Sigmoid colon (tissue), 6 donors: ENCODE measurements at regions not wholly inside any gene's neighbourhood (a gene's known extent, or its start where the extent isn't known, plus 50 kb on each side); places are given as distances from the start of the nearest gene placed in this dataset.

ENCODE experiments used
- DNase-seq: peaks from one replicate; pipeline ENCODE4 v3.0.0-alpha.2; 2019
- H3K27ac ChIP-seq, 4 donors: fragments of 200-600 bp; sonication (generic); one replicate each; pipeline ENCODE4 v1.5.1; 2016 to 2019; ENCODE audit warnings: mild to moderate bottlenecking in 1 of 4
- H3K27me3 ChIP-seq, 3 donors: fragments of 200-600 bp; sonication (generic); one replicate each; pipeline ENCODE4 v1.5.1; 2019; ENCODE audit warnings: mild to moderate bottlenecking in 1 of 3
- H3K36me3 ChIP-seq, 4 donors: fragments of 200-600 bp; sonication (generic); one replicate each; pipeline ENCODE4 v1.5.1; 2016 to 2019
- H3K4me1 ChIP-seq, 4 donors: fragments of 200-600 bp; sonication (generic); one replicate each; pipeline ENCODE4 v1.5.1; 2017 to 2019
- H3K4me3 ChIP-seq, 4 donors: fragments of 200-600 bp; sonication (generic); one replicate each; pipeline ENCODE4 v1.5.1; 2017 to 2019; ENCODE audit warnings: mild to moderate bottlenecking in 2 of 4, moderate library complexity in 1 of 4
- H3K9me3 ChIP-seq, 4 donors: fragments of 200-600 bp in 3 of 4; sonication (generic) in 3 of 4; one replicate each; pipeline versions ENCODE4 v1.5.1 to v1.6.1; 2013 to 2019
- CTCF ChIP-seq, 4 experiments: fragments of 450-650 bp in 3 of 4; fragments of 200-600 bp in 1 of 4; IDR thresholded peaks; one replicate each; pipeline ENCODE4 v1.5.1; 2016 to 2019; ENCODE audit warnings: antibody characterized with exemption in 4 of 4, mild to moderate bottlenecking in 3 of 4, moderate library complexity in 2 of 4
- EP300 ChIP-seq, 4 donors: sonication (generic); formaldehyde crosslinking; IDR thresholded peaks; one replicate each; pipeline ENCODE4 v1.6.1; 2017; ENCODE audit warnings: antibody characterized with exemption in 4 of 4
- POLR2A ChIP-seq, 2 donors: fragments of 450-650 bp; IDR thresholded peaks; one replicate each; pipeline ENCODE4 v1.6.1; 2016; ENCODE audit warnings: antibody characterized with exemption in 2 of 2, mild to moderate bottlenecking in 2 of 2, moderate library complexity in 2 of 2
- POLR2AphosphoS5 ChIP-seq, 4 donors: sonication (generic); formaldehyde crosslinking; IDR thresholded peaks; one replicate each; pipeline ENCODE4 v1.6.1; 2017; ENCODE audit warnings: antibody characterized with exemption in 4 of 4
- WGBS, 2 donors: extraction: QIAGEN DNeasy Blood & Tissue Kit; methylation state at CpG; one replicate each; pipeline ENCODE4 v1.1.7; 2013; 5-methylcytosine and 5-hydroxymethylcytosine counted together
- intact Hi-C: fragments of 100-400 bp; cut with DNase I; formaldehyde crosslinking; loops from one replicate; pipeline ENCODE4 v1.15.1; 2023
- donor health status: healthy with polysubstance abuse.
- donor health status: healthy.

DNA sequence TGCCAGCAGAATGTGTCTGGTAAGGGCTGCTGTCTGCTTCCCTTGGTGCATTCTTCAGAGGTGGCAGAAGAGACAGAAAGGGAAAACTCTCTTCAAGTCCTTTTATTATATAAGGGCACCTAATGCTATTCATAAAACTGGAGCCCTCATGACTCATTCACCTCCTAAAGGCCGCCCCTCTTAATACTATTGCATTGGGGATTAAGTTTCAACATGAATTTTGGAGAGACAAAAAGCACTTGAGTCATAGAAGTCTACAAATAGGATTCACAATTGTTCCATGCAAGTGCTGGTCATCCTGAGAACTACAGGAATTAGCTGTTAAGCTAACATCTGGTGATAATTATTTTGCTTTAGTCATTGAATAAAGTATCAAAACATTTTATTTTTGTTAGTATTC is 349.5 kb downstream of the HS3ST1 start:
- 88 to 91% methylated on average over 1 of the region's 1 CpG for WGBS, 2 donors
- Histone ChIP-seq H3K27ac (no peak overlapping the region), H3K9me3 (peaks cover 0 to 2% (median 0%) of the 10 kb centered on the region in 4 donors), H3K27me3 (no peaks in the 10 kb centered on the region), H3K4me1 (no peaks in the 10 kb centered on the region), H3K4me3 (no peak overlapping the region), H3K36me3 (no peaks in the 10 kb centered on the region)
- no peak for DNase-seq
- TF ChIP-seq CTCF (IDR thresholded peaks at IDR 0.05) (no peak), EP300 (IDR thresholded peaks at IDR 0.05) (no peak), POLR2AphosphoS5 (IDR thresholded peaks at IDR 0.05) (no peak), POLR2A (IDR thresholded peaks at IDR 0.05) (no peak)
- intact Hi-C loops: no loop called here

- intact Hi-C loops: no loop called here
- WGBS, 2 donors: 34 to 55% methylated on average over 4 of the region's 4 CpGs
- TF ChIP-seq CTCF (IDR thresholded peaks at IDR 0.05) (no peak), POLR2A (IDR thresholded peaks at IDR 0.05) (no peak), POLR2AphosphoS5 (IDR thresholded peaks at IDR 0.05) (no peak), EP300 (IDR thresholded peaks at IDR 0.05) (no peak)
- Histone ChIP-seq H3K4me1 (no peaks in the 10 kb centered on the region), H3K36me3 (no peaks in the 10 kb centered on the region), H3K27me3 (no peaks in the 10 kb centered on the region), H3K27ac (no peak overlapping the region), H3K4me3 (no peak overlapping the region), H3K9me3 (no peaks in the 10 kb centered on the region)
- no peak for DNase-seq
Observed at GRCh38 chr4:11074581-11075241, 354.0 kb downstream of the HS3ST1 start.

DNA sequence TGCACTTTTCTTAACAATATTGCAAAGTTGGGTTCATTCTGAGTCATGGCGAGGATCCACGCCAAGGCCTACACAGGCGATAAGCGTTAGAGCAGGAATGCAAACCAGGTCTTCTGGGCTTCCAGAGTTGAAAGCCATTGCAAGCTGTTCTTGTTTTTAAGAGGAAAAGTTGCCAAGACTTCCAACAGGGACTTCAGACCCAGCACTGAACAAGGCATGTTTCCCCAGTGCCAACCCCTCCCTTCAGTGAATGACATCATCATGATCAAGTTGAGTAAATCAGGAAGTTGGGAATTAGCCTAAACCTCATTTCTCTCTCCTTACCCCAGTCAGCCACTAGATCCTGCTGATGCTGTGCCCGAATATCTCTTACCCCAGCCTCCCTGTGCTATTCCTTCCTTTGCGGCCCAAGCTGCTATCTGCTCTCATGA is 355.1 kb downstream of the HS3ST1 start:
- no peaks in the 10 kb centered on the region for H3K9me3 ChIP-seq
- no peak for DNase-seq
- H3K4me3 ChIP-seq: no peak overlapping the region
- WGBS, 2 donors: 55 to 91% methylated on average over 6 of the region's 6 CpGs
- no peak overlapping the region for H3K27ac ChIP-seq
- TF ChIP-seq POLR2A (IDR thresholded peaks at IDR 0.05): no peak
- TF ChIP-seq POLR2AphosphoS5 (IDR thresholded peaks at IDR 0.05): no peak
- TF ChIP-seq CTCF (IDR thresholded peaks at IDR 0.05): no peak
- TF ChIP-seq EP300 (IDR thresholded peaks at IDR 0.05): no peak
- H3K4me1 ChIP-seq: no peaks in the 10 kb centered on the region
- intact Hi-C loops: no loop called here
- no peaks in the 10 kb centered on the region for H3K27me3 ChIP-seq
- no peaks in the 10 kb centered on the region for H3K36me3 ChIP-seq

DNA sequence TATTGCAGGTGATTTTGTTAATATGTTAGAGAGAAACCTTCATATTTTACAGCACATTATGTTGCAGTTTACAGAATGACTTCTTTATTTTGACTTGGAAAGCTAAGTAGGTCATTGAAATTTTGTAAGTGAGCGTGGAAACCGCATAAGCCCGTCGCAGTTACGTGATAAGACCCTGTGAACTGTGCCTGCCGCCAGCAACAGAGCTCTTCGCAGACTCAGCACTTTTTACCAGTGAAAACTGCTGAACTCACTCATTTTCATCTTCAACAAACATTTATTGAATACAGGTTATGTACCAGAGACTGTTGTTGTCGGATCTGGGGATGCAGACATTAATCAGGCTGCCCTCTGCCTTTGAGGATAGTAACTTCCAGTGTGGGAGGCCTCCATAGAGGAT is 355.7 kb downstream of the HS3ST1 start:
- Histone ChIP-seq H3K4me1 (no peaks in the 10 kb centered on the region), H3K36me3 (no peaks in the 10 kb centered on the region), H3K4me3 (no peak overlapping the region), H3K27me3 (no peaks in the 10 kb centered on the region), H3K27ac (no peak overlapping the region), H3K9me3 (no peaks in the 10 kb centered on the region)
- DNase-seq: no peak
- WGBS, 2 donors: 89 to 95% methylated on average over 8 of the region's 8 CpGs
- intact Hi-C loops: no loop called here
- TF ChIP-seq CTCF (IDR thresholded peaks at IDR 0.05) (no peak), POLR2AphosphoS5 (IDR thresholded peaks at IDR 0.05) (no peak), POLR2A (IDR thresholded peaks at IDR 0.05) (no peak), EP300 (IDR thresholded peaks at IDR 0.05) (no peak)

GRCh38 chr4:11072463-11072862 is 356.2 kb downstream of the HS3ST1 start:
- DNase-seq: no peak
- 91 to 96% methylated on average over 5 of the region's 5 CpGs for WGBS, 2 donors
- Histone ChIP-seq H3K4me1 (no peaks in the 10 kb centered on the region), H3K4me3 (no peak overlapping the region), H3K9me3 (no peaks in the 10 kb centered on the region), H3K27me3 (no peaks in the 10 kb centered on the region), H3K27ac (no peak overlapping the region), H3K36me3 (no peaks in the 10 kb centered on the region)
- intact Hi-C loops: no loop called here
- TF ChIP-seq POLR2A (IDR thresholded peaks at IDR 0.05): no peak
- no peak for TF ChIP-seq POLR2AphosphoS5 (IDR thresholded peaks at IDR 0.05)
- no peak for TF ChIP-seq CTCF (IDR thresholded peaks at IDR 0.05)
- TF ChIP-seq EP300 (IDR thresholded peaks at IDR 0.05): no peak
